ENCODE measurements at regions not wholly inside any gene's neighbourhood (a gene's known extent, or its start where the extent isn't known, plus 50 kb on each side); places are given as distances from the start of the nearest gene placed in this dataset.

DNA sequence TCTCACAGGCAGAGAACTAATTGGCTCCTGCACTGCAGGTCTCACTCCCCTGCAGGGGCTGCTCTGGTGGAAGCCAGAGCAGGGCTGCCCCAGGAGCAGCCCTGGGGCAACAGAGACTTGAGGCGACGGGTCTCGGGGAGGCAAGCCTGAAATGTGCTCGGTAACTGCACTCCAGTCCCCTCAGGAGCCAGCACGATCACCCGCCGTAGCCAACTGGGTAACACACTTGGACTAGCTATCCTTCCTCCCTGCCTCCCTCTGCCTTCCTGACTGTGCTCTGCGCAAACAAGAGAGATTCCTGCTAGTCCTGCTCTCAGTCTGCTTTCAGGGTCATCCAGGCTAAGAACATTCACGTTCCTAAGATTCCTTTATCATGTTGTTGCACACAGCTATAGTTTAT lies 140.7 kb upstream of the NSMCE3 start:
- peak overlapping the region; percentile 75 for H3K27ac ChIP-seq
- TF ChIP-seq, protein P1, sequence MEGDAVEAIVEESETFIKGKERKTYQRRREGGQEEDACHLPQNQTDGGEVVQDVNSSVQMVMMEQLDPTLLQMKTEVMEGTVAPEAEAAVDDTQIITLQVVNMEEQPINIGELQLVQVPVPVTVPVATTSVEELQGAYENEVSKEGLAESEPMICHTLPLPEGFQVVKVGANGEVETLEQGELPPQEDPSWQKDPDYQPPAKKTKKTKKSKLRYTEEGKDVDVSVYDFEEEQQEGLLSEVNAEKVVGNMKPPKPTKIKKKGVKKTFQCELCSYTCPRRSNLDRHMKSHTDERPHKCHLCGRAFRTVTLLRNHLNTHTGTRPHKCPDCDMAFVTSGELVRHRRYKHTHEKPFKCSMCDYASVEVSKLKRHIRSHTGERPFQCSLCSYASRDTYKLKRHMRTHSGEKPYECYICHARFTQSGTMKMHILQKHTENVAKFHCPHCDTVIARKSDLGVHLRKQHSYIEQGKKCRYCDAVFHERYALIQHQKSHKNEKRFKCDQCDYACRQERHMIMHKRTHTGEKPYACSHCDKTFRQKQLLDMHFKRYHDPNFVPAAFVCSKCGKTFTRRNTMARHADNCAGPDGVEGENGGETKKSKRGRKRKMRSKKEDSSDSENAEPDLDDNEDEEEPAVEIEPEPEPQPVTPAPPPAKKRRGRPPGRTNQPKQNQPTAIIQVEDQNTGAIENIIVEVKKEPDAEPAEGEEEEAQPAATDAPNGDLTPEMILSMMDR (conservative IDR thresholded peaks at IDR 0.05): no peak

DNA sequence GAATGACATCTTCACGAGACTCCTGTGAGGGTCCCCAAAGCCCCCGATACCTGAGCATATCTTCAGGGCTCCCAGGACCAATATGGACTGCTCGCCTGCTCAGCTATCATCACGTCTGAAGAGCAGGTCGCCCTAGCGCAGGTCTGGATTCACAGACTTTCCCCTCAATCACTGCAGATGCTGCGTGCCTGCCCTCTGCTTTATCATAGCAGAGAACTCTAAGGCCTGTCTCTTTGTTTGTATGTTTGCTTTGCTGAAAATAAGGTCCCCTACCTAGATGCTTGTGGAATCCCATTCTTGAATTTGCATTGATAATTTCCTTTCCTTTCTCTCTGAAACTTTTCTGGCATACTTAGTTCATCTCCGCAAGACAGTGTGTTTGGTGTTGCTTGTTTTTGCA lies 140.3 kb upstream of the NSMCE3 start:
- H3K27ac ChIP-seq: peak overlapping the region; percentile 75
- TF ChIP-seq, protein P1 (conservative IDR thresholded peaks at IDR 0.05): no peak

DNA sequence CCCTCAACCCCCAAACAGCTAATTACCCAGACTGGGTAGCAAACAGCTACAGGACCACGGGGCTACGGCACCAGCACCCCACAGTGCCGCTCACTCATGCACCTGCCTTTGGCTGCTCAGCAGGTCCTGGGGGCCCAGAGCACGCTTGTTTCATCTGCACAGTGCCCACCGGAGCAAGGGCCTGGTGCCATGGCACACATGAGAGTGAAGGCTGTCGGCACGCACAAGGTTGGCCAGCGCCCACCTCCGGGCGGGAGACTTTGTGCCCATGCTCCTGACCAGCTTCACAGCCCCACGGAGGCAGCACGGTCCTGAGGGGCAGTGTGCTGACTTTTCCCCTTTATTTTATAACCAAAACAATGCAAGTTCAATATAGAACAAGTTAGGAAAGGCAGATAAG lies 135.9 kb upstream of the NSMCE3 start:
- no peak overlapping the region for H3K27ac ChIP-seq
- TF ChIP-seq, protein P1 (conservative IDR thresholded peaks at IDR 0.05): no peak

DNA sequence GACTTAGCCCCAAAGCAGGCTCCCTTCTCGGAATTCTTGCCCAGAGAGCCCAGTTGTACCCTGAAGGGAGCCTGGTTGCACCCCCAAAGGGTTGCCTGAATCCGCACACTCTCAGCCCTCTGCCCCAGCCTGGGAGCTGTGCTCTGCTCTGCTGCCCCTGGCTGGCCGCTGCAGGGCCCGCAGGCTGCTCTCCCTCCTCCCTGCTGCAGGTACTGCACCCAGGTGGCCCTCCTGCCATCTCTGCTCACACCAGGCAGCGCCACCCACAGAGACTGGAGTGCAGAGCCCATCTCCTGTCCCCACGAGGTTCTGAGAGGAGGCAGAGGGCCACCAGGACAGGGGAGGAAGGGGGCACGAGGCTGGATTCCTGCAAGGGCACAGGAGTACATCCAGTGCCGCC lies 134.2 kb upstream of the NSMCE3 start:
- peak overlapping the region; percentile 92 for H3K27ac ChIP-seq

DNA sequence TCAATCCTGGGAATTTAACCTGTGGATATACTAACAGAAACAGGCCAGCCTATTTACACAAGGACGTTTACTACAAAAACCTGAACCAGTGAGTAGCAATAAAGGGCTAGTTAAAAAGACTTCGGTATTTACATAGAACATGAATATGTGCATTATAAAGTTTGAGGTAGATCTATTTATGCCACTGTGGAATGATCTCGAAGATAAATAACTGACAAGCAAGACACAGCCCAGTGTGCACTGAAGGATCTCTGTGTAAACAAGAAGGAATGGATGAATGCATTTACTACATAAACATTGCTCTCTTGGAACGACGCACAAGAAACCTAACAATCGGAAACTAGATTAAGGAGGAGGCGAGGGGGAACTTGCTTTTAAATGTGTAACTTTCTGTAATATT lies 132.0 kb upstream of the NSMCE3 start:
- H3K27ac ChIP-seq: peak overlapping the region; percentile 92
- TF ChIP-seq, protein P1 (conservative IDR thresholded peaks at IDR 0.05): no peak

More for the DNA sequence above, 134.2 kb upstream of the NSMCE3 start:
- TF ChIP-seq, protein P1 (conservative IDR thresholded peaks at IDR 0.05): peak; percentile 71

DNA sequence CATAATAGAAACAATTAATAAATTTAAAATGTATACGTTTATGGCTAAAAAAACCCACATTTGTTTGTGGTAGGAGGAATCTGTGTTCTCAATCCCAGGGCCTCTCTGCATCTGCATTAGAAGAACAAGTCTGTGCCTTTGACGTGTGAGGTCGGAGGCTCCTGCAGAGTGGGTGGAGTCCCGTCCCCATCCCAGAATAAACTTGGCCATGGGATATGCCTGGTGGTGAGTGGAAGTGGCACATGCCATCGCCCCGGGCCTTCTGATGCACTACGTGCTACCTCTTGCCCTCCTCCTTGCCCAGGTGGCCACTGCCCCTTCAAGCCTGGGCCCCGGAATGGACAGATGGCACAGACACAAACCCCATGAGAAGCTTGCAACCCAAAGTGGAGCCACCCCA lies 131.1 kb upstream of the NSMCE3 start:
- TF ChIP-seq, protein P1 (conservative IDR thresholded peaks at IDR 0.05): no peak
- H3K27ac ChIP-seq: peak overlapping the region; percentile 92

DNA sequence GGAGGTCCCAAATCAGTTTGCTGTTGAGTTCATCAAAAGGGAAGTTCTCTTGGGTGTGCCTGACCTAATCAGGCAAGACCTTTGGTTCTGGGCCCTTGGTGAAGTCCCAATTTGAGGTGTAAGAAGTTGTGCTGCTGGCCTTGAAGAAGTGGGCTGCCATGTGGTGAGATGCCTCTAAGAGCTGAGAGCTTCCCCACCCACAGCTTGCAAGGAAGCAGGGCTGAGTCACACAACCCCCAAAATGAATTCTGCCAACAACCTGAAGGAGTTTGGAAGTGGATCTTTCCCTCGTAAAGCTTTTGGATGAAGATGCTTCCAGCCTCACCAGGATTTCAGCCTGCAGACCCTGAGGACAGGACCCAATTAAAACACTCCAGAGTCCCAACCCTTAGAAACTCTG lies 129.3 kb upstream of the NSMCE3 start:
- TF ChIP-seq, protein P1 (conservative IDR thresholded peaks at IDR 0.05): no peak
- H3K27ac ChIP-seq: peak overlapping the region; percentile 92; the same call in 1 of the 2 replicates

Measured in VCaP (cell line).